ENCODE measurements at regions not wholly inside any gene's neighbourhood (a gene's known extent, or its start where the extent isn't known, plus 50 kb on each side); places are given as distances from the start of the nearest gene placed in this dataset.
"Not testable (repeated sequence)": the region's sequence is repeated elsewhere in the genome, so short reads cannot be mapped to it uniquely, and the experiment has no call there.

DNA sequence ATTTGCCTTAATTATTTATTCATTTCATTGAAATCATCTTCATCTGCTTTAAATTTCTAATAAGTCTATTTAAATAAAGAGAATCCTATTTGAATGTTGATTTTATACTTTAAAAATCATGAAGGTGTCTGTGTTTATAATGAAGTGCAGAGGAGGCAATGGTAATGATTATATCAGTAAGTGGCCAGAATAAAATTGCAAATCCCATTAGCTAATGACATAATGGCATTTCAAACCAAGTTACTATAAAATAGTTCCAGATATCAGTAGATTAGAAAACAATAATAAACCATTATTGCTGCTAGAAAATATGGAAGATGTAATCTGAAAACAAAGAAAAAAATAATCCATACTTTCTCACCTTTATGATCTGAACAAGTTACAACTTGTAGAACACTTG is 647.8 kb upstream of the KLHL1 start:
- no peak for DNase-seq

DNA sequence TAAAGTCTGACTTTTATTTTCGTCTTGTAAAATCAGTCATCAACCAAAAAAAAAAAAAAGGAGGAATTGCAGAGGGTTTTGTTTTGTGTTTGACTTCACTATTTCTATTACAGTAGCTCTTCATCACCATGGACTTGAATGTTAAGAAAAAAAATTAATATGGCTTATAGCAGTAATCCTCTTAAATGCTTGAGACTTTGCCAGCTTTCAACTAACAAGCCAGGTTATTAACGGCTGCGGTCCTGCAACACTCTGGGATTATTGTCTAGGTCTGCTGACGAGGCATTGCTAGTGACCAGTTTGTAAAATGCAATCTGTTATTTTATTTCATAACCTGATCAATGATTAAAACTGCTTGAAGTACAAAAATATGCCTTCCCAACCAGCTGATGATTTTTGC is 647.2 kb upstream of the KLHL1 start:
- no peak for DNase-seq

DNA sequence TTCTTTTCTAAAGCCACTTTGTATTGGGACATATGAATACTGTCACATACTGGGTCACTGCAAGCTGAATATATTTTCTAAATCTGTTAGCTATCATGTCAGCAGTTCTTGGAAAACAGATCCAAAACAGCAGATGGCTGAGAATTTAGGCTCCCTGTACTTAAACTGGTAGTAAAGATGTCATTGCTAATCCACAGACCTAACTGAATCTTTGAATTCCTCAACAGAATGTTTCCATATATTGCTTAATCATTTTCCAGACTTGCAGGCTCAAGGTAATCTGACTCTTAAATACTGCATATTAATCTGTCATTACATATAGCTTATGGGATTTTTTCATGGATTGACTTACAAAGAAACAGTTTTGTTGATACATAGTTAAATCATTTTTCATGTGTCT is 639.0 kb upstream of the KLHL1 start:
- no peak for DNase-seq

DNA sequence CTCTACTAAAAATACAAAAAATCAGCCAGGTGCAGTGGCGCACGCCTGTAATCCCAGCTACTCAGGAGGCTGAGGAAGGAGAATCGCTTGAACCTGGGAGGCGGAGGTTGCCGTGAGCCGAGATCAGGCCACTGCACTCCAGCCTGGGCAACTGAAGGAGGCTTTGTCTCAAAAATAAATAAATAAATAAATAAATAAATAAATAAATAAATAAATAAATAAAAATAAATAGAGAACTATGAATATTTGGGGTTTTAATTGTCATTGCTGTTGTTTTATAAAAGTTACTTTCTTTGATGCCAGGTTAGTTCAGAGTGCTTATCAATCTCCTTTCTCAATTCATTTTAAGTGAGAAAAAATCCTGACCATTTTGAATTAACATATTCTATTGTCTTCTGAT is 638.2 kb upstream of the KLHL1 start:
- not testable (repeated sequence) for DNase-seq

DNA sequence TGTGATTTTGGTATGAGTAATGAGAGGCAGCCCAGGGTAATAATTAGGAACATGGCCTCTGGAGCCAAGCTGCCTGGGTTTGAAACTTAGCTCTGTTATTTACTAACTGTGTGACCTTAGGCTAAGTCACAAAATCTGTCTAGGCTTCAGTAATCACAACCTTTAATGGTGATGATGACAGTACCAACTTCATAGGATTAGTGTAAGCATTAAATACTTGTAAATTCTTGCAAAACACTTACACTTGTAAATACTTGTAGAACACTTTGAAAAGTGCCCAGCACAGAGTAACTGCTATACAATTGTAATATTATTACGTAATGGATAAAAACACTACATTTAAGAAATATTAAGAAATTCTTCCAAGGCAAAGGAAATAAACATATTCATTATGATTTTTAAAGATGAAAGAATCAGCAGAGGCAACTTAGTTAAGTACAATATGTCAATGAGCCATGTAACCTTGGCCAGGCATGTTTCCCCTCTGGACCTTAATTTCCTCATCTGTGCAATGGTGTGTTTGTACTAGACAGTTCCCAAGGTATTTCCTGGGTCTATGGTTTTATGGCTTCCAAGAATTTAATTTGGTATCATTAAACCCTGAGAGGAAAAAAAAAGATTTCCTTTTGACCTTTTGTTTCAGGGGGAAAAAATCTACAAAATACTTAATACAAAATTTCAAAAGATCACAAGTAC is 628.5 kb upstream of the KLHL1 start:
- DNase-seq: no peak

DNA sequence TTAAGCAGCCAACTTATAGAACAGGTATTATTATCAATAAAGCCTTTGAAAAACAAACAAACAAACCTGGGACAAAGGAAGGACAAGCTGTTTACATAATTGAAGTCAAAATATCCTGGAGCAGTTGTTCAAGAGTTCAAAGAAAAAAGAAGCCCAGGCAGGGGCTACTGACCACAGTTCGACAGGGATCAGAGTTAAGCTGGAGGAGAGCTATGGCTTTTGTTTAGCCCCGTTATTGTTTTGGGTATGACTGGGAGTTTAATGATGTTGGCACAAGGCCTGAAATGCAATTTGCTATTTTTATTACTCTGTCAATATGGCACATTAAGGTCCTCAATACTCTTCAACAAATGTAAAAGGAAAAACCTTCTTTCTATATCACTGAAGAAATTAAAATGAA is 624.4 kb upstream of the KLHL1 start:
- DNase-seq: no peak

DNA sequence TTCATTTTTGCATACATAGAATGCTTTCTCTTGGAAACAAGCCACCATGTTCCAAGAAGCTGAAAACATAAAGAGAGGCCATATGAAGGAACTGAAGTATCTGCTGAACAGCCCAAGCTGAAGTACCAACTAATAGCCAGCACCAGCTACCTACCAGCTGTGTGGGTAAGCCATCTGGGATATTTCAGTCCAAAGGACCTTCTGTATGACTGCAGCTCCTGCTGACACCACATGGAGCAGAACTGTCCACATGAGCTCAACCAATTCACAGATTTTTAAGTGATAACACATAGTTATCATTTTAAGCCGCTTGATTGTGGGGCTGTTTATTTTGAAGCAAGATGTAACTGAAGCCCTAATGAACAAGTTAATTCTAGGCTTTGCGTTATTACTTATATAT is 621.1 kb upstream of the KLHL1 start:
- no peak for DNase-seq

DNA sequence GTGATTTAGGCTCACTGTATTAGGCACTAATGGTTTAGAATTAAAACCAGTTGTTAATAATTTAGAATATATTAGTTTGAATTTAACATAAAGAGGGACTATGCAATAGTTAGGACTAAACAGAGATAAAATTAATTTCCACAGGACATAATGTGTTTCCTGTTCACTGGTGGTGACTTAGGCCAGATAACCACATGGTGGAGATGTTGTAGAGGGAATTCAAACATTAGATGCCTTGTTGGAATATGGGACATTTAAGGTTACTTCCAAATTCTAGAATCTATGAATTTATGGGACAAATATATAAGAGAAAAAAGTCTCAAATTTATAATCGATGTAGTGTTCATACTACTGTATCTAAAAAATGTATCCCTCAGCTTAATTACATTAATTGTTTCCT is 615.5 kb upstream of the KLHL1 start:
- no peak for DNase-seq

DNA sequence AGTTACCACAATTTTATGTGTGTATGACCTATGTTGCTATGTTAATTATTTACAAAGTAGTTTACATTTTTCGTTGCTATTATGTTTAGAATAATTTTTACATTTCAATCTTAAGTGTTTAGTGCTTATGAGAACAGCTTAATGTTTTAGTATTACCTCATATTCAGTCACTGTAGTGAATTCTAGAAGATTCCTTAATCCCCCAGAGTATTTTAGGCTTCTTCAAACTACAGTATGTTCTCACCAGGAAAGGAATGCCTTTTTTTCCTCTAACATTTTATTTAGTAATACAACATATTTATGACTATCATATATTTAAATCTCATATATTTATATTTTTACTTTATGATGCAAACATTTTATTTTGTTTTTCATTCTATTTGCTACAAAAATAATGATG is 612.1 kb upstream of the KLHL1 start:
- no peak for DNase-seq

DNA sequence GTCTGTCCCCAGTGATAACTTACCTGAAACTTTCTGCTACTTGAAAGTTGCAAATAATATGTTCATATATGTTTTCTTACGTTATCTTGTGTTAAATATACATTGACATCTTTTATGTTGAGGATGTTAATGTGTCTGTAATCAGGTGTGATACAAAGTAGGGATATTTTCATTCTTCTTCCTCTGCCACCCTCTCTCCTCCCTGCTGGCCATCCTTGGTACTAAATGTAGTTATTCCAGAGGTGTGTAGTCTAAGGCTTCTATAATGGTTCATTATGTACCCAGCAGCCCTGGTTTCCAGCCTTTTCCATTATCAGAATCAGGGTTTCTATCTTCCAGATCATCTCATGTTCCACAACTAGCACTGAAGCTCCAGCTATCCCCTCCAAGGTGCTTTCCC is 606.7 kb upstream of the KLHL1 start:
- DNase-seq: no peak

DNA sequence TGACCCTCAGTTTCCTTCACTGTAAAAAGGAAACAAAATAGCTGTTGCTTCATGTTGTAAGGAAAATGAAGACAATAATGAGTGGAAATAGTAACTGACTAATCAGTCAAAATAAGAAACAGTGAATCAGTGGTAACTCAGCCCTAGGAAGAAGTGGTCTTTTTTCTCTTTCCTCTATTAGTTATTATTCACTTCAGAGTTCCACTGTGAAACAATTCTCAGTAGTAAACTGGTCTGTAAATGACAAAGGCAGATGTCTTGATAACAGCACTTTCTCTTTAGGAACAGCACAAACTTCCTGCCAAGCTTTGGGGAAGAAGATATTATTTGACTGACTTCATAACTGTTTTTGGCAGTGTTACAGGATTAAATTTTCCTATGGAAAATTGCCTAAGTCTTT is 600.5 kb upstream of the KLHL1 start:
- DNase-seq: no peak

DNA sequence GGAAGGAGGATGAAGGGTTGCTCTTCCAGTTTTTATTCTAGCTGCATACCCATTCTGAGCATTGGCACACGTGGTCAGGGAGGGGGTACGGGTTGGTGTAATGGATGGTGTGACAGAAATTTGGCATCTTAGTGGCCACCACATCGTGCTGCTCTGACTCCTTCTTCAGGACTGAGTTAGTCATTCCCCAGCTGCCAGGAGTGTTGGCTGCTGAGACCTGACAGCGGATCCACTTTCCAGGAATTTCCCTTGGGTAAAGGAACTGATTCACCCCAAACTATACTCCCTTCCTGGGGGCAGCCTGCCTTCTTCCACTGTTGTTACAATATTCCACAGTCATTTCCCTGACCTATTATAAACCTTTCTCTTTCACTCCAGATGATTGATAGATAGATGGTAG is 595.5 kb upstream of the KLHL1 start:
- no peak for DNase-seq

DNA sequence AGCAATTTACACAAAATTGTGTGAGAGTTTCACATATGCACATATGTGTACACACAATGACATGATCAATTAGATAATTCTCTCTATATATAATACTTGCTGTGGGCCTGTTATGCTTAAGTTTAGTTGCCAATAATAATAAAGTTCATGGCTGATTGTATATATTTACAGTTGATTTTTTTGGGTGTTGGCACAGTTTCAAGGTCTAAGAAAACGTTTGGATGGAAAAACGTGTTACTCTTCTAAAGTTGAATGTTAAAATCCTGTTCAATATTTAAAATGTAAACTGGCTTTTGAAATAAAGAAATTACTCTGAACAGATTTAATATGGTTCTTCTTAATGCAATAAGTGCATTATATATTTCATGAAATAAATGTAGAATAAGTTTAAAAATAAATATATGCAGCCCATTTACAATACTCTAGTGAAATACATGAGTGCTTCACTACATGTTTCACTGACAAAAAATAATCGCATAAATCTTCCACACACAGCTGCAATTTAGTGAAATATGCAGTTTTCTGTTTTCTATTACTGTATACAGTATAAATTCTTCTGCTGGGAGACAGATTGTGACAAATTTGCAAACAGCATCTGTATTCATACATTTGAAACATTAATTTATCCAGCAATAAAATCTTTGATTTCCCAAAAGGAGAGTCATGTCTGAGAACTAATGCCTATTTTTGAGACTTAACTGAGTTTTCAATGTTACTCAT is 586.9 kb upstream of the KLHL1 start:
- no peak for DNase-seq

DNA sequence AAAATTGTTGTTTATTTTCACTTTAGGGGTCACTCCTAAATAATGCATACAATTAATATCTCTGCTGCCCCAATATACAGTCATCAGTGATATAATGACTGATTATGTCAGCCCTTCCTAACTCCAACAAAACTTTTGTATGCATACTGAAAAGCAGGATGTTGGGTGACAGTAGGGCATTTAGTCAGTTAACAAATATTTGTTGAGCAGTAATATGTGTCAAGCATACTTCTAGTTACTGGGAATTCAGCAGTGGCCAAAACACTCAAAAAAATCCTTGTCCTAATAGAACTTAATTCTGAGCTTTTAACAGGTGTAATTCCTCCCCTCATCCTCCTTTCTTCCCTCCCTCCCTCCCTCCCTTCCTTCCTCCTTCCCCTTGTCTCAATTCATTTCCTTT is 560.7 kb upstream of the KLHL1 start:
- DNase-seq: no peak

DNA sequence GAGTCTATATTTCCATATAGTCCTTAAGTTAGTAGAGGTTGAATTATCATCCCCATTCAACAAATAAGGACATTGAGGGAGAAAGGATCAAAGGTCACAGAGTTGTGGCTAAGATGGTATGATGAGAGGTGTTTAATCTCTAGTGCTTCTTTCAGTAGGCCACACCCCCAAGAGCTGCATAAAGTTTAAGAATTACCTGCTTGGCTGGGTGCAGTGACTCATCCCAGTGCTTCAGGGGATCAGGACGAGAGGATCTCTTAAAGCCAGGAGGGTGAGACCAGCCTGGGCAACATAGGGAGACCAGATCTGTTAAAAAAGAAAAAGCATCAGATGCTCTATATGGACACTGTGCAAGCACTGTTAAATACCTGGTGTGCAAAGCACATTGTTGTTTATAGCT is 560.0 kb upstream of the KLHL1 start:
- no peak for DNase-seq

DNA sequence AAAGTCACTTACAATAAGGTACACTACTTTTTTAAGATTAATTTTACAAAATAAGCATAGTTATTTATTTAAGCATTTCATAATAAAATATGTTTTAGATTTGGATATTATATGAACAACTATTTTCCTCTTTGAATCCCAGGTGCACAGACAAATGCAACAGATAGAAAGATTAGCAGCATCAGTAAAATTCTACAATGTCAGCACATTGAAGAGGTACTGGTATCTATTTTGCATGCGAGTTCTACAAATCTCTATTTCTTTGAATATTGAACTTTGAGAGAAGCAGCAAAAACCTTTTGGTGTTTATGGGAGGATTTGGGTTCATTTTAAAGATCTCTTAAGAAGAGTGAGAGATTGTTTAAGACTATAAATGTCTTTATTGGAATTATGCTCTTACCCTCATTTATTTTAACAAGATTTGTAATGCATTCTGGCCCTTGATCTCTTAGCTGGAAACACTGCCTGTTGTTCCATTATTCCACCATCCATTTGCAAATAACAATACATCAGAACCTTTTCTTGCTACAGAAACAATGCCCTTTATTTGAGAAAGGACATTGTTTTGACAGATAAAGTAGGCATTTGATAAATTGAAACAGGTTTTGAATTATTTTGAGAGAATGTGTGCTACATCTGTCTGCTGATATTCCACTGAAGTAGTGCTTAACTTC is 558.8 kb upstream of the KLHL1 start:
- DNase-seq: no peak

DNA sequence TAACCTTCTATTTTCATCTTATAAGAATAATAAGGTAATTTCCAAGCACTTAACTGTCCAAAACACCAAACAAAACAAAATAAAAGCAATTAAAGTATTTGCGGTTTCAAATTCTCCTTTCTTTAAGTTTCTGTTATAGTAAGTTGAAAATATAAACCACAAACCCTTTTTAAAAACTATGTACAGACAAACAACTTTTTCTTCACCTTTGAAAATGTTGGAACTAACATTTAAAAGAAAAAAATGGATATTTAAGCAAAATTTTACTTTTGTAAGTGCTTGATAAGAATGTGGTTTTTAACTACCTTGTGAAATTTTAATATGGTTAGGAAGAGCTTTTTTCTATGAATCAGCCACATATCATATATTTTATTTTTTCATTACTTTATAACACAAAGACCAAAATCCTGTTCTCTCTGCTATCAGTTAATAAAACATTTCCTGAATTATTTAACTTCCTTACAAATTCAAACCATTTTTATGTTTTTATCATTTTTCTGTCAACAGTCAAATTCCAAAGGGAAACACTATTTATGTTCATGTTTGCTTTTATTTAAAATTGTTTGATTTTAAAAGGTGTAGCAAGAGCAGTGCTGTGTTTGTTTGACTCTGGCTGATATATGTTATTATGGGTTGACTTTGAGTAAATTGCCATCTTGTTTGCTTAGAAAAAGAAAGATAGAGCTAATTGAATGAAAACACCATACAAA is 554.1 kb upstream of the KLHL1 start:
- no peak for DNase-seq

DNA sequence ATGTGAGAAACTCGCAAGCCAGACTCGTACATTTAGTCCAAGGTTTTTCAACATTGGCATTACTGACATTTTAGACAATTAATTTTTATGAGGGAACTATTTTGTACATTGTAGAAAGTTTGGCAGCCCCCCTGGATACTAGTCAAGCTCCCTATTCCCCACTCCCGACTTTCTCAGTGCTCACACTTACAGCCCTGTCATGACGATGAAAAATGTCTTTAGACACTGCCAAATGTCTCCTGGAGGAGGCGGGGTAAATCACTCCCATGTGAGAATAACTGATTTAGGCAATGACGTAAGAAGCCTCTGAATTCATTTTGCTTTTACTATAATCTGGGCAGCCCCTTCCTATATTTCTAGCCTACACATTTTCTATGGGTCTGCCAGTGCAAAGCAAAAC is 535.8 kb upstream of the KLHL1 start:
- DNase-seq: no peak

DNA sequence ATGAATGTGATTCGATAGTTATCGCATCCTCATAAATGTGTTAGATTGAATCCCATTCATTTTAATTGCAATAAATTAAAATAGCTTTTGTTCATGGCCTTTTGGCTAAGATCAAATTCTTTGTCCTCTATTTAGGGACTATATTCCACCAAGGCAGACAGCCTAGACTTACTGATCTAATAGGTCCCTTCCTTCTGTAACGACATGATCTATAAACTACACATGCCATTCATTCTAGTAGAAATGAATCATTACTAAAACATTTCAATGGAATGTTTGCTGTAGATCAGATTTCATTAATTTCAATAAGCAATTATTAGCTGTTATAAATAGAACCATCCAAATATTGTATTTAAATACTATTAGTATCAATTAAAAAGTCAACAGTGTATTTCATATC is 526.6 kb upstream of the KLHL1 start:
- no peak for DNase-seq

DNA sequence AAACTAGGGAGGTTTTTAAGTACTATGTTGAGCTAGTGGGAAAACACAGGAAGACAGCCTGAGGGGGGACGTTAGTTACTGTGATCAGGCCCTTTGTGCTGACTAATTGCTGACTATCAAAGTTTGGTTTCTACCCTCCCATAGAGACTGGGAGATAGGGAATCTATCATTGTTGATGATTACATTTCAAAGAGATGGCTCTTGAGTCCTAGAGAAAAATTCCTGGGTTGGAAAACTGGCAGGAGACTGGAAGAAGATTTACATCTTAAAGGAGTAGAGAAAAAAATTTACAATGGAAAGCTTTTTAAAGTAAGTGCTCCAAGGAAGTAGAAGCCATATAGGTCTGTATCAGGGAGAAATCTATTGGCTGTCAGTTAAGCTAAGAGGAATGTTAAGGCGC is 522.0 kb upstream of the KLHL1 start:
- no peak for DNase-seq

DNA sequence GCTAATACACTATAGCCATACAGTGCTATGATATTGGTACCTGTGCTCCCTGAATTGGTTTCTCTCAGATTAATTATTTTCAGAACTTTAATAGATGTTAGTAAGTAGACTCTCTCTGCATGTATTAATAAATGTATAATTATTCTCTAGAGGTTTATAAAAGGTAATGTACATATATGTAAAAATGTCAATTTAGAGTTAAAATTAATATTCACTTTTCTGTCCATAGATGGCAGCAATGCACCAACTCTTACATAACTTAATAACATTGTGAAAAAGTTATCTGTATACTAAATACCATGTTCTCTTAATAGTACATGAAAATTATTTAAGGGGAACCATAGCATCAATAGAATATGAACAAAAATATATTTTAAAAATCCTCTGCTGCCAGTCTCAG is 515.0 kb upstream of the KLHL1 start:
- no peak for DNase-seq

DNA sequence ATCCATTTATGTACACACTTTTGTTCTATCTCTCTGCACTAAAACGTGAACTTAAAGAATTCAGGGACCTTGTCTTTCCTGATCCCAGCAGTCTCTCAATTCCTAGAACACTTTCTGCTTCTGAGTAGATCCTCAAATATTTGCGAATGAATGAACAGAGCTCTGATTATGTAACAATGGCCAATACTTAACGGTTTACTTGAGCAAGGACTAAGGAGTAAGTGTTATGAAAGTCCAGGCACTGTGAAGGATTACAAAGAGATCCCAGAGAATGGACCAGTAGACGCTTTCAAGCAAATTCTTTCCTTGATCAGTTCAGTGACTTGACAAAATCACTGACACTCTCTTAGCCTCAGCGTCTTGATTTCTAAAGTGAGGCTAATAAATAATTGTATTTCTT is 514.5 kb upstream of the KLHL1 start:
- no peak for DNase-seq

DNA sequence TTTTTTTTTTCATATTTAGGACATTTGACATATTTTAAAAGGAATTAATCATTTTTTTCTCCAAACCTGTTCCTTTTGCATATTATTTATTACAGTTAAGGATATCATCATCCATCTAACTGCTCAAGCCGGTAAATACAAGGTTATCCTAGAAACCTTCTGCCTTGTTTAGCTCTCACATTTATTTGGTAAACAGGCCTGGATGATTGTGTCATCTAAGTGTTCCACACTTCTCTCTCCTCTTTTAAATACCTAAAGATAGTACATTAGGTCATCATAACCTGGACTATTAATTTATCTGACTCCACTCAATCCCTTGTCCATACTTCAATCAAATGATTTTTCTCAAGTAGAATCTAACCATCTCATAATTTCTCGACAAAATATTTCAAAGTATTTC is 511.7 kb upstream of the KLHL1 start:
- DNase-seq: no peak

DNA sequence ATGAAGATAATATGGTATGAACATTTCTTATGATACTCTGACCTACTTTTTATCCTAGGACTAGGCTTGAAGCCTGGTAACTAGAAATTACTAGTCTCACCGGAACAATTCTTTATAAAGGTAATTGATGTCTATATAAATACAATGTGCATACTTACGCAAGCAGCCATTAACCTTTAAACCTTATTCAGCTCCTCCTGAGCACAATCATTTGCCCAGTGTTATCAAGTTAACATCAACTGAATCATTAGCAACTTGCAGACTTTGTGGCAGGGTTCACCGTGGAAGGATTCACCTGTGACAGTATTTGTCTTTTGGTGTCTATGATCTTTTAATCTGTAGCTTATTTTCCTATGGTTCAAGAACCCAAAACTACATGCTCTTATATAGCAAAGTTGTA is 508.6 kb upstream of the KLHL1 start:
- DNase-seq: no peak
